HG03439 (cell line): ENCODE measurements at regions not wholly inside any gene's neighbourhood (a gene's known extent, or its start where the extent isn't known, plus 50 kb on each side); places are given as distances from the start of the nearest gene placed in this dataset.
"Not testable (repeated sequence)": the region's sequence is repeated elsewhere in the genome, so short reads cannot be mapped to it uniquely, and the experiment has no call there.

Experiments
- ATAC-seq: cut with Tn5 transposase; IDR thresholded peaks from one replicate; pipeline ENCODE4 v1.9.1; 2021; ENCODE audit warnings: mild to moderate bottlenecking, moderate library complexity; ENCODE audit not compliant: unreplicated experiment

DNA sequence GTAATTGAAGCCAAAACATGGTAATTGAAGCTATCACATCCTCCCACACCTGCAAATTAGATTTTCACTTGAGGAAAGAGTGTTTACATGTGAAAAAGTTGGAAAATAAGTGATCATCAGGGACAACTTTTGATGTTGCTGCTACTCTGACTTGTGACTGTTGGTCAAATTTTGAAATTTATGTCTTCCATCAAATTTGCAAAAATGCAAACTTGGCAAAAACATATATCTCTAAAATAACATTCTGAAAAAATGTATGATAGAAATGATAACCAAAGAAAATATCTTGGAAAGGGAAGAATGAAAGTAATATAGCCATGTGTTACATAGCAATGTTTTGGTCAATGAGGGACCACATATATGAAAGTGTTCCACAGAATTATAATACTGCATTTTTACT lies 703.9 kb upstream of the SEMA6D start:
- no peak for ATAC-seq

GRCh38 chr15:47027322-47027946 lies 689.9 kb upstream of the SEMA6D start:
- no peak for ATAC-seq

- no peak for ATAC-seq
Observed at GRCh38 chr15:47035475-47036406, 681.6 kb upstream of the SEMA6D start.

- ATAC-seq, result no peak
Observed at GRCh38 chr15:47037003-47037402, 680.3 kb upstream of the SEMA6D start.

DNA sequence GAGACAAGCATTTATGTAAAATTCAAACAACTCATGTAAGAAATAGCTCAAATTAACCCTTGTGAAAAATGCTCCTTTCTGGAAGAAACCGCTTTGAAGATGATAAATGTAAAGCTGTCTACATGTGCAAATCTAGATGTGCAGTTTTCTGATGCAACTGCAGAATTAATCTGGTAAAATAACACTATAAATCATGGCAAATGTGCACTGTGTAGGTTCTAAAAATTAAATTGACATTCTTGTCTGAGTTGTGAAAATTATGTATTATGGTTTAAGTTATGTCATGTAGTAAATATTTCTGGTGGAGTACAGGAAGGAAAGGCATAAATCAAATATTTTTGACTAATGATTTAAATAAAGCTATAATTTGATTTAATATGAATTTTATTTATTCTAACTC lies 678.1 kb upstream of the SEMA6D start:
- no peak for ATAC-seq

DNA sequence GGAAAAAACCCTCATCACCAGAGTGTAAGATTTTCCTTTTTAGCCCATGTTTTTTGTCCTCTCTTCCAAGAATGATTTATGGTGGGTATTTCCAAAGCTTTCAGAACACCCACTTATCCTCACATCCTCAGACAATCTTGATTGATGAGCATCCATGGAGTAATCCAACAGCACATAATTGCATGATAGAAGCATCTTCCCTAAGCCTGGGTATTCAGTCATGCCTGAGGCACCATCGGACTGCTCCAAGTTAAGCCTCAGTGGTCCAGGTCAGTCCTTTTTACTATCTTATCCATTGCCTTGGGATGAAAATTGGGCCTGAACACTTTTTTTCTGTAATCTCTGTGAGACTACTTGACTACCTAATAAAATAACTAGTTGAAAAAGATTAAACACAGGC lies 676.0 kb upstream of the SEMA6D start:
- ATAC-seq, result no peak

GRCh38 chr15:47047981-47048380 lies 669.3 kb upstream of the SEMA6D start:
- not testable (repeated sequence) for ATAC-seq

- ATAC-seq, result no peak
Observed at GRCh38 chr15:47066392-47066791, 650.9 kb upstream of the SEMA6D start.

DNA sequence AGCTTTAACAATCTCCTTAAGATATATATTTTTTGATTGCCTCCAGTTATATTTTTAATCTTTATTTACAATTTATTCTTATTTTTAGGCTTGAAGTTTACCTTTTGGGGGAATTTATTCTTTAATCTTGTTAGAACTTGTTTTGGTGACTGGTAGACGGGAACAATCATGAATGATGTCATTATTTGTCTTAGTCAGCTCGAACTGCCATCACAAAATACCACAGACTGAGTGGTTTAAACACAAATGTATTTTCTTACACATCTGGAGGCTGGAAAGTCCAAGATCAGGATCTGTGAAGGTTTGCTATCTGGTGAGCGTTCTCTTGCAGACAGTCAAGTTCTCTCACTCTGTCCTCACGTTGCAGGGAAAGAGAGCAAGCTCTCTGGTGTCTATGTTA lies 639.5 kb upstream of the SEMA6D start:
- ATAC-seq, result not testable (repeated sequence)

DNA sequence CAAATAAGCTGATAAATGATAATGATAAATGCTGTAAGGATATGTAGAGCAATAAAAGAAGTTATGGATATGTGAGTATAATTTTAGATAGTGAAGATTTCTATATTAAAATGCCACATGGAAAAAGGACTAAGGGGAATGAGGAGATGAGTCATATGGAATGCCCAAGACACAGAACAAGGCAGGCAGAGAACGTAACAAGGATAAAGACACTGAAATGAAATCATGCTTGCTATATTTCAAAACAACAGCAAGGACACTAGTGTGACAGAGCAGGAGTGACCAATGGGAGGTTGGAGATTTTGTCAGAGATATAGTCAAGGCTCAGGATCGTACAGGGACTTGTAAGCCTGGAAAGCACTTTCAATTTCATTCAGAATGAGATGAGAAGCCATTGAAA lies 621.5 kb upstream of the SEMA6D start:
- no peak for ATAC-seq

DNA sequence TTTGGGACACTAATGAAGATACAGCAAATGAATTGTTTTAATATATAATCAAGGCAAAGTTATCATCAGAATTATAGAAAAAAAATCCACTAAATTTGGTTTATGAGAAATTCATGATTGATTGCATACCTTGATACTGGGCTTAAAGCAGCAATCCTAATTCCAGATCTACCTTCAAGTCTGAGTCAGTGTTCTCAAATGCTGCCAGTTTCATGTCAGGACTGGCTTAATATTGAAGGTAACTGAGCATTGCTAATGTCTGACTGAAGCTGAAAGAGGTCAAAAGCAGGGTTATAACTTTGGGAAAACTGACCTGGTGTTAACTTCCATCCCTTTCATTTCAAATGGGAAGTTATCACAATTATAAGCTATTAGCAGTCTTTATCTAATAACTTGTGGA lies 618.8 kb upstream of the SEMA6D start:
- ATAC-seq, result not testable (repeated sequence)

DNA sequence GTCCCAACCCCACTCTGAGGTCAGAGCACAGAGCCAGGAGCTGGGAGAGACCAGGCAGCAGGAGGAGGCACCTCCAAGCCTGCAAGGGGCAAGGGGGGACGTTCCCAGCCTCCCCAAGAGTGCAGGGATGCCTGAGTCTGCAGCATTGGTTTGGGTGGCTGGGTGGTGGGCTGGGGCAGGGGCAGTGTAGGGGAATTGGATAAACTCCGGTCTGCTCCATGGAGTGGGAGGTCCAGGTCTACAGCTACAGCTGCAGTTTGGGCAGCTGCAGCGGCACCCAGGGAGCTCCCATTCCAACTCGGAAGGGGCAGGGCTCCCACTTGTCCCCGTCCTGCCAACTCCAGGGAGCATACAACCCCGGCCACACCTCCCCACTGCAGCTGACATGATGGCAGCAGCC lies 617.5 kb upstream of the SEMA6D start:
- not testable (repeated sequence) for ATAC-seq

GRCh38 chr15:47108800-47109199 lies 608.5 kb upstream of the SEMA6D start:
- ATAC-seq, result not testable (repeated sequence)

GRCh38 chr15:47116698-47117097 lies 600.6 kb upstream of the SEMA6D start:
- no peak for ATAC-seq

DNA sequence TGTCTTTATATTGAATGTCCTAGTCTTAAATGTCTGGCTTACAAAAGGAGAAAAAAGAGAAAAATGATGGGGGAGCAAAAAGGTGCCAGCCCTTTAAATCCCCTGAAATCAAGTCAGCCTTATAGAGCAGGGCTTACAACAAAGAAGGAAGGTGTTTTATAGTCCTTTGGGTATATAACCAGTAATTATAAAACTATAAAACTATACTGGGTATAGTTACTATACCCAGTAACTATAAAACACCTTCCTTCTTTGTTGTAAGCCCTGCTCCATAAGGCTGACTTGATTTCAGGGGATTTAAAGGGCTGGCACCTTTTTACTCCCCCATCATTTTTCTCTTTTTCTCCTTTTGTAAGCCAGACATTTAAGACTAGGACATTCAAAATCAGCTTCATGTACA lies 598.0 kb upstream of the SEMA6D start:
- no peak for ATAC-seq

GRCh38 chr15:47124430-47125102 lies 592.7 kb upstream of the SEMA6D start:
- no peak for ATAC-seq

- no peak for ATAC-seq
Observed at GRCh38 chr15:47129033-47129432, 588.3 kb upstream of the SEMA6D start.

DNA sequence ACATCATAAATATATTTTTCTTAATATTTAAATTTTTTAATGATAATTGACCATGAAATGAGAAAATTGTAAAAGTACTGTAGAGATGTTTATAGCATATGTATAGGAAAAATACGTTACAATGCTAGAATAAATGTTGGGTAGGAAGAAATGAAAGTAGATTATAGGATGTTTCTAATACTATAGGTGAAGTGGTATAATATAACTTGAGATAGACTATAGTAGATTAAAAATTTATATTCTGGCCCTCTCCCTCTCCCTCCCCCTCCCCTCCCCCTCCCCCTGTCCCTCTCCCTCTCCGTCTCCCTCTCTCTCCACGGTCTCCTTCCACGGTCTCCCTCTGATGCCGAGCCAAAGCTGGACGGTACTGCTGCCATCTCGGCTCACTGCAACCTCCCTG lies 585.9 kb upstream of the SEMA6D start:
- ATAC-seq, result not testable (repeated sequence)

- no peak for ATAC-seq
Observed at GRCh38 chr15:47135267-47135666, 582.0 kb upstream of the SEMA6D start.

DNA sequence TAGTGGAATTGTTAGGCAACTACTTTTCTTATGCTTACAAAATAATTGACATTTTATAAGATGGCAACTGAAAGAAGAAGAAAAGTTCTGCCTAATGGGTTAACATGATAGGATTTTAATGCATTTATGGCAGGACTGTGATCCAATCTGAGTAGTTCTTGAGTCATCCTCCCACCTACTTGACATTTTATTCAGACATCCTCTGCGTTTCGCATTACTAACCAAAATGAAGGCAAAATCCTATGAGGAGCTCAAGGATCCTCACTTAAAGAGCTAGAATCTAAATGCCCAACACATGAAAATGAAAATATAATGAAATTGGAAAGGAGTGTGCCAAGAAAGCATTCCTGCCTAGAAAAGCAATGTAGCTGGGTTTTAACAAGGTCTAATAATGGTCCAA lies 581.1 kb upstream of the SEMA6D start:
- ATAC-seq, result no peak

GRCh38 chr15:47139965-47140364 lies 577.3 kb upstream of the SEMA6D start:
- ATAC-seq, result no peak

- ATAC-seq, result no peak
Observed at GRCh38 chr15:47157827-47158226, 559.5 kb upstream of the SEMA6D start.
